Frontal cortex (tissue), 3 donors: ENCODE measurements at regions not wholly inside any gene's neighbourhood (a gene's known extent, or its start where the extent isn't known, plus 50 kb on each side); places are given as distances from the start of the nearest gene placed in this dataset.

ENCODE experiments used
- DNase-seq, 2 donors: peaks; one replicate each; pipeline ENCODE4 v3.0.0; 2012; ENCODE audit warnings: low spot score in 2 of 2
- FAIRE-seq: peaks from 2 replicates; lab custom pipeline; 2012; peaks lifted over from hg19 to GRCh38; lab: Jason Lieb, UNC
- donor health status: control.
- donor health status: control.
- donor health status: control.

GRCh38 chr7:140245611-140246105 is 68.9 kb upstream of the KDM7A start:
- no peak for FAIRE-seq

DNA sequence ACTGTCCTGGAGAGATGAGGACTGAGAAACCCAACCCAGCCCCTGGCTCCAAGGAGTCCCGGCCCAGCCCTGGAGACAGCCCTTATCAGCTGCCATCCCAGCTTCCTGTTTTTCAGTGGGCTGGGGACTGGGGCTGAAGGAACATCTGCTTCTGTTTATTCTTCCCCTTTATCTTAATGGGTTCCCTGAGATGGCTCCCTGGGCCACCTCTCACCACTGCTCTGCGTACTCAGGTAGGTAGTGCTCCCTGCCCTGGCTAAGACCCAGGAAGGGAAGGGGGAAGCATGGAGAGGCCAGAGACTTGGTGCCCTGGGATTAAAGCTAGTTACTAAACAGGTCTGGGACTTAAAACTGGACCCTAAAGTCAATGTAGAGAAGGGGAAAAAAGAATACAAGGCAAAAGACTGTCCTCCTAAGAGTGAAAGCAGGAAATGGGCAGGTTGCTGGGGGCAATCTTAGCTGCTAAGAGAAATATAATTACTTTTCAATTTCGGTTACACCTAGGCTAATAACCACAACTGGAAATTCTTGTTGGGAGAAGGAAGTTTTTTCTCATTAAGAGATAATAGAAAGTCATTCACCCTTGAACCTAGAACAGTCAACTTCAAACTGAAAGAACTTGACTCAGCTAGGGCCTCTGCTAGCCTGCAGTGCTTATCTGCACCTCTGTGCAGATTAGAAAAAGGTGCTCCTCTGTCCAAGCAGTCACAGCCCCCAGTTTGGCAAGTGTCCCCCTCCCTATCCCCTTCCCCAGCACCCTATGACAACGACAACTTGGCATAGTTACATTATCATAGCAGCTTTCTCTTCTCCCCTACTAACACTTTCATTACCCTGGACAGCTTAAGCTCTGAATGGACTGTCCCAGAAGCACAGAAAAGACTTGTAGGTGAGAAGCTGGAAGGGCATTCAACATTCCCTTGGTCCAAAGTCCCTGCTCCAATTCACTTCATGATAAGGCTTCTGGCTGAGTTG is 65.6 kb upstream of the KDM7A start:
- FAIRE-seq (no peak), DNase-seq (no peak)

More at GRCh38 chr7:140245611-140246105, 68.9 kb upstream of the KDM7A start:
- DNase-seq = no peak

DNA sequence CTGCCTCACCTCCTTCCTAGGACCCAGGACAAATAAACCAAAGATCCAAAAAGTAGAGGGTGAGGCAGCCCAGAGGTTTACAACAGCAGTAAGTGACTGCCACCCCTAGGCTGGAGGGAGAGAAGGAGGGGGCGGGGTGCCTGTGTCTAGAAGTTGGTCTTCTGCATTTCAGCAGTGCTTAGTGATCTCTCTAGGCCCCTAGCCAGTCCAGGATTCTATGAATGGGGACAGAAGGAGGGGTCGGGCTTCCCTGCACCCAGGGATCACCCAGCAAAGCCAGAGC is 62.8 kb upstream of the KDM7A start:
- DNase-seq = no peak
- no peak for FAIRE-seq

DNA sequence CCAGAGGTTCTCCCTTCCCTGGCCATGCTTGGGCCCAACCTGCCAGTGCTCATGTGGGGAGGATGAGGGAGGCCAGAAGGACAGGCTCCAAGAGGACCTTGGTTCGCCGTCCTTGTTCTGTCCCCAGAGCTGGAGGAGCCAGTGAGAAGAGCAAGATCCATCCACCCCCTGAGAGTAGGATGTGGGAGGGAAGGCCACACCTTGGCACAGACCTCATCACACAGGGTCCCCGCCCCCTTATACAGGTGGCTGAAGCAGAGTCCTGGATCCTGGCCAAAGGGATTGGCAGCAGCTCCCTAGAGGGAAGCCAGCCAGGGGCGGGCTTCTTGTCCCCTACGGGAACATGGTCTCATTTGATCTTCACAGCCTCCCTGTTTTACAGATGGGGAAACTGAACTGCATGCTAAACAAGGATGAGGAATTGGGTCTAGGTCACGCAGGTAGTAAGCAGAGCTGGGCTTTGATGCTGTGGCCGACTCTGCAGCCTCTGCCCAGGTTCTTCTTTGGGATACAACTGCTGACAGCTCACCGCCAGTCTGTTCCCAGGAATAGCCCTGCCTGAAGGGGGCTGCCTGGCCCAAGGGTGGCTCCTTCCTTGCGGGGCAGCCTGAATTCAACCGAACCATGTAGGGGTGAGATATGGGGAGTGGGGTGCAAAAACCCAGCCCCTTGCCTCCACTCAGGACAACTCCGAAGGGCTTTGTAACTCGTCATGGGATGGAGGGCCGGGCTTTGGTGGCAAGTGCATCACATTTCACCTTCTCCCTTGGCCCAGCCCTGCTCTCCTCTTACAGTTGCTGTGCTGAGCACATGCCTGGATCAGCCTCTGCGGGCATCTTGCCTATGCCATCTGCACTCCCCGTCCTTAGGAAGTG is 62.2 kb upstream of the KDM7A start:
- FAIRE-seq = no peak
- no peak for DNase-seq

- DNase-seq = no peak
- no peak for FAIRE-seq
Measured at GRCh38 chr7:140237390-140237789, 60.6 kb upstream of the KDM7A start.

DNA sequence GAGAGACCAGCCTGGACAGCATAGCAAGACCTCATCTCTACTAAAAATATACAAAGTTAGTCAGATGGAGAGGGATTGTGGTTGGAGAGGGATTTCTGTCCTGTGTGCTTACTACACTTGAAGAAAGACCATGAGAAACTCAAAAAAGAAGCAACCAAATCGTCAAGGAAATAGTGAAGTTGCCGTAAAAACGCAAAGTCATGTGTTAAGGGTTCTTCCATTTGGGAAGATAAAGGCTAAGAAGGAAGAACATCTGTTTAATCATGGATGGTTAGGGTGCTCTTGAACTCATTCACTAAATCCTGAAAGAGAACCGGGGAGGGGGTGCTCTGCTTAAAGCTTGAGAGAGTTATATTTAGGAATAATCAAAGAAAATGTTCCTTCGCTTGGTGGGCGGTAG is 59.8 kb upstream of the KDM7A start:
- DNase-seq = no peak
- FAIRE-seq = no peak

- FAIRE-seq (no peak), DNase-seq (no peak)
Measured at GRCh38 chr7:140235114-140235513, 58.3 kb upstream of the KDM7A start.

- no peak for DNase-seq
- FAIRE-seq = no peak
Measured at GRCh38 chr7:140232957-140233917, 56.5 kb upstream of the KDM7A start.

DNA sequence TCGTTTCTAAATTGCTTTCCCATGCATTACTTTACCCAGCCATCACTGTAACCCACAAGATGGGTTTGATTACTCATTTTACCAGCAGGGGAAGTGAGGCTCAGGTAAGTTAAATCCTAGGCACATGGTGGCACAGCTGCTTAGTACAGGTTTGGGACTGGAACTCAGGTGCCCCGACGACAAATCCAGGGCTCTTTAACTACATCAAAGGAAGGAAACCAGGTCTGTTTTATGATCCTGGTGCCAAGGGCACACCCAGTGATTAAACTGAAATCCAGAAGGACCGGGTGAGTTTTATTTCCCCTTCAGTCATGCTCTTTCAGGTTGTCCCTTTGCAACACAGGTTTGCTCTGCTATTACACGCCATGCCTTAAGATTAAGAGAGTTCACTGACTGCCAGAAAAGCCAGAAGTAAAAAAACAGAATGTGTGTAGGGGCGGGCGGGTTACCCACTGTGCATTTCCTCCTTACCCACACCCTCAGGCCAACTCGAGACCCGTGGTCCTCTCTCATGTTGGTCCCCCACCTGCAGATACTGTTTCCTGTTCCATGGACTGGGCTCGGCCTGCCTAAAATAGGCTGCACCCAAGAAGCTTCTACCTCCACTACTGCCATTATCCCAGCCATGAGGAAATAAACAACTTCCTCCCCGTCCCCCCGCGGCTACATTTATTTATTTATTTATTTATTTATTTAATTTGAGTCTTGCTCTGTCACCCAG is 55.1 kb upstream of the KDM7A start:
- DNase-seq = no peak

GRCh38 chr7:140230861-140231770 is 54.3 kb upstream of the KDM7A start:
- FAIRE-seq (no peak), DNase-seq (peak; percentile 48 to 49)

More for the DNA sequence above, 55.1 kb upstream of the KDM7A start:
- FAIRE-seq = no peak

GRCh38 chr7:140230516-140230860 is 53.7 kb upstream of the KDM7A start:
- FAIRE-seq = no peak
- peak in 1 of 2 donors; percentile 62 for DNase-seq

GRCh38 chr7:140229591-140230515 is 53.1 kb upstream of the KDM7A start:
- no peak for FAIRE-seq
- DNase-seq = no peak

GRCh38 chr7:140229101-140229525 is 52.3 kb upstream of the KDM7A start:
- FAIRE-seq (no peak), DNase-seq (no peak)
